Gastrocnemius medialis (tissue), 4 donors: ENCODE measurements at regions not wholly inside any gene's neighbourhood (a gene's known extent, or its start where the extent isn't known, plus 50 kb on each side); places are given as distances from the start of the nearest gene placed in this dataset.

Source experiments
- ATAC-seq, 2 donors: fragments of 150-250 bp; one replicate each; pipeline ENCODE4 v1.9.1; 2016
- DNase-seq, 2 donors: peaks; one replicate each; pipeline ENCODE4 v3.0.0-alpha.2; 2019
- H3K27ac ChIP-seq, 4 donors: fragments of 200-600 bp; sonication (generic); 1 replicate in 1 of 4; 2 replicates in 3 of 4; pipeline ENCODE4 v1.5.1; 2016 to 2018; ENCODE audit warnings: mild to moderate bottlenecking in 2 of 4, moderate library complexity in 1 of 4
- H3K27me3 ChIP-seq, 3 donors: fragments of 200-600 bp; sonication (generic) in 2 of 3; 1 replicate in 1 of 3; 2 replicates in 2 of 3; pipeline versions ENCODE4 v1.5.1 to v1.6.0; 2016 to 2019; ENCODE audit warnings: mild to moderate bottlenecking in 1 of 3, moderate library complexity in 1 of 3
- H3K36me3 ChIP-seq, 2 donors: fragments of 200-600 bp; sonication (generic) in 1 of 2; one replicate each; pipeline ENCODE4 v1.5.1; 2017 to 2018
- H3K4me1 ChIP-seq, 2 donors: fragments of 200-600 bp; sonication (generic) in 1 of 2; one replicate each; pipeline ENCODE4 v1.5.1; 2016 to 2017; ENCODE audit warnings: mild to moderate bottlenecking in 2 of 2
- H3K4me3 ChIP-seq, 4 donors: fragments of 200-600 bp; sonication (generic) in 3 of 4; 1 replicate in 1 of 4; 2 replicates in 3 of 4; pipeline ENCODE4 v1.5.1; 2016 to 2019; ENCODE audit warnings: mild to moderate bottlenecking in 2 of 4
- H3K9me3 ChIP-seq, 3 donors: fragments of 200-600 bp; sonication (generic) in 2 of 3; 1 replicate in 1 of 3; 2 replicates in 2 of 3; pipeline ENCODE4 v1.5.1; 2016 to 2019
- POLR2A ChIP-seq, 2 donors: fragments of 450-650 bp; IDR thresholded peaks; one replicate each; pipeline ENCODE4 v1.6.1; 2017; ENCODE audit warnings: antibody characterized with exemption in 2 of 2, mild to moderate bottlenecking in 2 of 2, moderate library complexity in 2 of 2
- in situ Hi-C, 4 donors: fragments of 200-750 bp; cut with MboI; loops; one replicate each; pipeline versions ENCODE4 v1.15.0 to v1.8.0; 2017; ENCODE audit warnings: low sequenced_read_pairs in 4 of 4
- intact Hi-C: fragments of 100-400 bp; cut with DNase I; formaldehyde crosslinking; loops from one replicate; pipeline ENCODE4 v1.15.1; 2023; ENCODE audit warnings: low total_unique reads
- TF ChIP-seq, protein P1 (sequence below), 5 experiments: fragments of 450-650 bp in 3 of 5; fragments of 200-600 bp in 2 of 5; sonication (generic) in 2 of 5; IDR thresholded peaks in 4 of 5; conservative IDR thresholded peaks in 1 of 5; 1 replicate in 4 of 5; 2 replicates in 1 of 5; pipeline ENCODE4 v1.5.1; 2016 to 2019; ENCODE audit warnings: antibody characterized with exemption in 5 of 5, mild to moderate bottlenecking in 3 of 5, moderate library complexity in 3 of 5

DNA sequence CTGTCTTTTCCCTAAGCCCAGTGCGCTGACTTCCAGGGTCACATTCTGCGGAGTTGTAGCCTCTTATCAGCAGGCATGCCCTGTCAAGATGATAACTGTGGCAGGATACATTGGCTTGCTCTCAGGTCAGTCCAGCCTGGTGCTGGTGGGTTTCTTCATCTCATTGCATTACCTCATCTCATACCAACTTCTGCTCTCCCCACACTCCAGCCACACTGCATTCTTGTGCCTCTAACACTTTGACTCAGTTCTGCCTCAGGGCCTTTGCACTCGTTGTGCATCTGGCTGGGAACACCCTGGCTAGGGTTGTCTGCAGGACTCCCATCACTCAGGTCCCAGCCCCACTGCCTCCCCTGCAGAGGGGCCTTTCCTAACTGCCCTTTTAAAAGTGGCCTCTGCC lies 110.3 kb upstream of the BACH2 start:
- DNase-seq (no peak), ATAC-seq (no peak)
- Histone ChIP-seq H3K4me3 (no peak overlapping the region), H3K36me3 (no peaks in the 10 kb centered on the region), H3K27me3 (no peaks in the 10 kb centered on the region), H3K27ac (no peak overlapping the region), H3K4me1 (peaks cover 4 to 9% of the 10 kb centered on the region in 2 donors), H3K9me3 (no peaks in the 10 kb centered on the region)
- TF ChIP-seq, protein P1, sequence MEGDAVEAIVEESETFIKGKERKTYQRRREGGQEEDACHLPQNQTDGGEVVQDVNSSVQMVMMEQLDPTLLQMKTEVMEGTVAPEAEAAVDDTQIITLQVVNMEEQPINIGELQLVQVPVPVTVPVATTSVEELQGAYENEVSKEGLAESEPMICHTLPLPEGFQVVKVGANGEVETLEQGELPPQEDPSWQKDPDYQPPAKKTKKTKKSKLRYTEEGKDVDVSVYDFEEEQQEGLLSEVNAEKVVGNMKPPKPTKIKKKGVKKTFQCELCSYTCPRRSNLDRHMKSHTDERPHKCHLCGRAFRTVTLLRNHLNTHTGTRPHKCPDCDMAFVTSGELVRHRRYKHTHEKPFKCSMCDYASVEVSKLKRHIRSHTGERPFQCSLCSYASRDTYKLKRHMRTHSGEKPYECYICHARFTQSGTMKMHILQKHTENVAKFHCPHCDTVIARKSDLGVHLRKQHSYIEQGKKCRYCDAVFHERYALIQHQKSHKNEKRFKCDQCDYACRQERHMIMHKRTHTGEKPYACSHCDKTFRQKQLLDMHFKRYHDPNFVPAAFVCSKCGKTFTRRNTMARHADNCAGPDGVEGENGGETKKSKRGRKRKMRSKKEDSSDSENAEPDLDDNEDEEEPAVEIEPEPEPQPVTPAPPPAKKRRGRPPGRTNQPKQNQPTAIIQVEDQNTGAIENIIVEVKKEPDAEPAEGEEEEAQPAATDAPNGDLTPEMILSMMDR (IDR thresholded peaks at IDR 0.05 in 4 of 5, conservative IDR thresholded peaks at IDR 0.05 in 1 of 5): no peak
- no peak for TF ChIP-seq POLR2A (IDR thresholded peaks at IDR 0.05)
- in situ Hi-C loops: no loop called here
- intact Hi-C loops: no loop called here

DNA sequence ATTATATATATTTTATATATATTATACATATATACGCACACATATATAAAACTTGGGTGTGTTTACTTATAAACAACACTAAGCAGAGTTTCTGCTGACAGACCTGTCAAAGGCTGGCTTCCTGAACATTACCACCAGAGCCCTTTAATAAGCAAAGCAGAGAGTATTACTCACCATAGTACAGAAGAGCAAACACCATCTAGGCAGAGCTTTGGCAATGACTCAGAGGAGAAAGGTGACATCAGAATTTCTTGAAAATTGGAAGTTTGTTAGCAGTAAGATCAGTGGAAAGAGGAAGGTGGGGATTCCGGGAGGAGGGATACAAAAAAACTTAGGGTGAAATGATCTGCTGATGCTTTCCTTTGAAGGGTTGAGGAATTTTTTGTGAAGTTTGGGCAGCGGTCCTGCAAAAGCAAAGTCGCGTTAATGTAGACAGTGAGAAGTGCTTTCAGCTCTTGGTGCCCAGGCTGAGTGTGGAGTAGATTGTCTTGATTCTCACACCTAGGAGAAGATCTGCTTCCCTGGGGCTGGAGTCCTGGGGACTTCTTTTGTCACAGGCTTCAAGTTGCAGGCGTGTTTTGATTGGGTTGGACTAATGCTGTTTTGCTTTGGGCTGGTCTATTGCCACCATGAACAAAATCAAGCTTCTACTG lies 109.6 kb upstream of the BACH2 start:
- no peak for TF ChIP-seq POLR2A (IDR thresholded peaks at IDR 0.05)
- TF ChIP-seq, protein P1 (IDR thresholded peaks at IDR 0.05 in 4 of 5, conservative IDR thresholded peaks at IDR 0.05 in 1 of 5): no peak
- ATAC-seq: no peak
- Histone ChIP-seq H3K4me3 (no peak overlapping the region), H3K9me3 (no peaks in the 10 kb centered on the region), H3K27me3 (peaks cover 0 to 5% (median under 1%) of the 10 kb centered on the region in 3 donors), H3K27ac (no peak overlapping the region), H3K36me3 (no peaks in the 10 kb centered on the region), H3K4me1 (peaks cover 4 to 9% of the 10 kb centered on the region in 2 donors)
- intact Hi-C loops: no loop called here
- in situ Hi-C loops: no loop called here
- DNase-seq: no peak

DNA sequence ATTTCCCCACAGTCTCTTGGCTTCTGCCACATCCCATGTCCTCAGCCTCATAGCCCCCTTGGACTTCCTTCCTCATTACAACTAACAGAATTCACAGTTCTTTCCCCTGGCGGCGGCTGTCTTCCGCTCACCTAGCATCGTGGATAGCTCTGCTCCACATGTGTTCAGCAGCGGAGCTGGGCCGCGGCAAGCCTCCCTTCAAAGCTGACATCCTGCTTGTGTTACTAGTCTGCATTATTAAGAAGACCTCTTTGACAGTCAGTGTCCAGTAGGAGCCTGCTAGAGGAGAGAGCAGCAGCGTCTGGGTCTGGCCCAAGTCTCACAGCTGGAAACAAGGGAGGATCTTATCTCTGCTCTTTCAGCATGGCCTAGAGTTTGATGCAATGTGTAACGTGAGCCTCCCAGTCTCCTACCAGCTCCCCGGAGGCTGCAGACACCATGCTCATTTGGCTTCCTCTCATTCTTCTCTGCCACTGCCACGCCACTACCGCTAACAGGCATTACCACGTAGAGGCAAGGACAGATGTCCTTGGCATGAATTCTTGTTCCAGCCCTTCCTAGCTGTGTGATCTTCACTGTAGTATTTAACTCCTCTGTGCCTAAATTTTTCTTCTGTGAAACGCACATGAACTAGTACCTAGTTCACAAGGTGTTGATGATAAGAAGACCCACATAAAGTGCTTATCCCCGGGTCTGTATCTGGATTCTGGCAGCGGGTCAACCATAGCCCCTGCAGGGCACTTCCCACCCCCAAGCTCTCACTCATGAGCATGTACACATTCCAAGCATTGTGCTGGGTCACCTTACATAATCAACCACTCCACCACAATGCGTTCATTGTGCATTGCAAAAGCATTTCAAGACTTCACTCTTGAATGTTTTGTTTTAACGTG lies 107.1 kb upstream of the BACH2 start:
- intact Hi-C loops (no loop called here), in situ Hi-C loops (no loop called here)
- Histone ChIP-seq H3K9me3 (no peaks in the 10 kb centered on the region), H3K4me1 (peaks cover 4 to 9% of the 10 kb centered on the region in 2 donors), H3K36me3 (no peaks in the 10 kb centered on the region), H3K4me3 (no peak overlapping the region), H3K27me3 (peaks cover 0 to 5% (median 4%) of the 10 kb centered on the region in 3 donors), H3K27ac (no peak overlapping the region)
- TF ChIP-seq, protein P1 (IDR thresholded peaks at IDR 0.05 in 4 of 5, conservative IDR thresholded peaks at IDR 0.05 in 1 of 5): no peak
- peak; percentile 92 to 95 for ATAC-seq
- DNase-seq: peak; percentile 55 to 65

DNA sequence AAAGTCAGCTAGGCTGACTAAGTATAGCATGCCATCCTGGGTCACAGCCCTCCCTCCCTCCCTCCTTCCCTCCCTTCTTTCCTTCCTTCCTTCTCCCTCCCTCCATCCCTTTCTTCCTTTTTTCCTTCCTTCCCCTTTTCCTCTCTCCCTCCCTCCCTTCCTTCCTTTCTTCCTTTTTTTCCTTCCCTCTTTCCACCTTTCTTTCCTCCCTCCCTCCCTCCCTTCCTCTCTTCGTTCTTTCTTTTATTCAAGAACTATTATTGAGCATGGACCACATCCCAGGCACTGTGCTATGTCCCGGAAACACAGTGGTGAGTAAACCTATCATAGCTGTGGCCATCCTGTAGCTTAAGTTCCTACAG lies 106.2 kb upstream of the BACH2 start:
- TF ChIP-seq POLR2A (IDR thresholded peaks at IDR 0.05): no peak
- TF ChIP-seq, protein P1 (IDR thresholded peaks at IDR 0.05 in 4 of 5, conservative IDR thresholded peaks at IDR 0.05 in 1 of 5): no peak
- ATAC-seq (no peak), DNase-seq (no peak)
- no peaks in the 10 kb centered on the region for H3K9me3 ChIP-seq
- H3K27ac ChIP-seq: no peak overlapping the region
- no peak overlapping the region for H3K4me3 ChIP-seq
- H3K36me3 ChIP-seq: no peaks in the 10 kb centered on the region
- intact Hi-C loops (no loop called here), in situ Hi-C loops (no loop called here)
- H3K27me3 ChIP-seq: peaks cover 0 to 5% (median 4%) of the 10 kb centered on the region in 3 donors
- peaks cover 4 to 9% of the 10 kb centered on the region in 2 donors for H3K4me1 ChIP-seq
